Pancreas (tissue), 10 donors: ENCODE measurements at regions not wholly inside any gene's neighbourhood (a gene's known extent, or its start where the extent isn't known, plus 50 kb on each side); places are given as distances from the start of the nearest gene placed in this dataset.

Experiments used
- ATAC-seq, 4 donors: fragments of 200-7000 bp; cut with Tn5 transposase; one replicate each; pipeline versions ENCODE4 v1.8.0 to v1.9.1; 2020; ENCODE audit warnings: mild to moderate bottlenecking in 4 of 4, moderate library complexity in 4 of 4
- DNase-seq, 6 donors: peaks; one replicate each; pipeline ENCODE4 v3.0.0-alpha.2; 2020
- FAIRE-seq: peaks from 2 replicates; lab custom pipeline; 2012; peaks lifted over from hg19 to GRCh38; lab: Jason Lieb, UNC
- H3K27ac ChIP-seq, 4 donors: fragments of 200-600 bp; sonication (generic); 1 replicate in 3 of 4; 2 replicates in 1 of 4; pipeline versions ENCODE4 v1.5.0 to v1.8.0; 2020
- H3K27me3 ChIP-seq, 4 donors: fragments of 200-600 bp; one replicate each; pipeline ENCODE4 v1.8.0; 2021
- H3K36me3 ChIP-seq, 3 donors: fragments of 200-600 bp; sonication (generic) in 1 of 3; one replicate each; pipeline versions ENCODE4 v1.5.0 to v1.8.0; 2020 to 2021
- H3K4me1 ChIP-seq, 3 donors: fragments of 200-600 bp; one replicate each; pipeline ENCODE4 v1.8.0; 2021
- H3K4me3 ChIP-seq, 4 donors: fragments of 200-600 bp; sonication (generic) in 2 of 4; one replicate each; pipeline versions ENCODE4 v1.5.0 to v1.8.0; 2020 to 2021
- H3K9me3 ChIP-seq, 4 donors: fragments of 200-600 bp; one replicate each; pipeline ENCODE4 v1.8.0; 2021
- WGBS, 2 donors: extraction: QIAGEN DNeasy Blood & Tissue Kit; methylation state at CpG; one replicate each; pipeline ENCODE4 v1.1.7; 2013; 5-methylcytosine and 5-hydroxymethylcytosine counted together
- intact Hi-C, 3 donors: fragments of 100-400 bp; cut with DNase I; formaldehyde crosslinking; loops; one replicate each; pipeline versions ENCODE4 v1.11.1 to v1.14.2; 2022
- TF ChIP-seq, protein P1 (sequence below), 4 donors: fragments of 200-600 bp; sonication (generic) in 3 of 4; IDR thresholded peaks; one replicate each; pipeline versions ENCODE4 v1.5.0 to v1.8.0; 2021; ENCODE audit warnings: antibody characterized with exemption in 4 of 4
- donor health status: healthy with polysubstance abuse.
- donor health status: DM: no; HTN: no; CAD: no; lungs with moderate emphysema.
- donor health status: DM: no; HTN: no; CAD: no.
- donor health status: control.
- donor health status: control.
- donor health status: Bipolar disorder and iron deficiency.
- donor health status: DM: yes; HTN: yes; CAD: no.
- donor health status: DM: no; HTN: no; CAD: no.
- donor health status: DM: no; HTN: no; CAD: no.
- donor health status: DM: yes; HTN: yes; CAD: no.

DNA sequence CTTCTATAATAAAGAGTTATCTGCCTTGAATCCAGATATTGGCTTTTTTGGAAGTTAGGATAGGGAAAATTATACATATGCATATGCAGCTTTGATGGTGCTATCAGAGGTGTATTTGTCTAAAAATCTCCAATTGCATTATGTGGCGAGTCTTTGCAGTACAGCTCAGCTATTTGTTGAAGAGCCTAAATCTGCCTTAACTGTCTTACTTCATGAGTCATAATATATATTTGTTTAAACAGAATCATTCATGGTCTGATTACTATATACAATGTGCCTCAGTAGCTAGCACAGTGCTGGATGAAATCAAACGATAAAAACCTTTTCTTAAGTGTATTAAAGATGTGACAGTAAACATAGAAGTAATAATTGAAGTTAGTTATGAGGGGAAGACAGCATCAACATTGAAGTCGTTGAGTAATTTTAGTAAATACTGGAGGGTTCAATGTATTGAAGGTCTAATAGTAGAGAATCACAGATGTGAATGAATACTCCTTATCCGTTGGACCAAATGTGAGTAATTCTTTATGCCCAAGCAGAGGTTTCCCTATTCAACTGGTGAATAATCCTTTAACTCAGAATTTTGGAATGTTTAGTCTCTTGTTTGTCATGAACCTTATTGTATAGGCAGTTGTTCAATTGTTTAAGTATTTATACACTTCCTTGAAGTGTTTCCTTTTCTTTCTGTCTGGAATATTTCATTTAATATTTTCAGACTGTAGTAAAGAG, 74.8 kb upstream of the NAALADL2 start:
- no peak for ATAC-seq
- no peak for DNase-seq
- Histone ChIP-seq H3K27ac (no peak overlapping the region), H3K4me1 (no peaks in the 10 kb centered on the region), H3K27me3 (no peaks in the 10 kb centered on the region), H3K4me3 (no peak overlapping the region), H3K36me3 (no peaks in the 10 kb centered on the region), H3K9me3 (no peaks in the 10 kb centered on the region)
- 73 to 86% methylated on average over 4 of the region's 4 CpGs for WGBS, 2 donors
- intact Hi-C loops = no loop called here
- TF ChIP-seq, protein P1, sequence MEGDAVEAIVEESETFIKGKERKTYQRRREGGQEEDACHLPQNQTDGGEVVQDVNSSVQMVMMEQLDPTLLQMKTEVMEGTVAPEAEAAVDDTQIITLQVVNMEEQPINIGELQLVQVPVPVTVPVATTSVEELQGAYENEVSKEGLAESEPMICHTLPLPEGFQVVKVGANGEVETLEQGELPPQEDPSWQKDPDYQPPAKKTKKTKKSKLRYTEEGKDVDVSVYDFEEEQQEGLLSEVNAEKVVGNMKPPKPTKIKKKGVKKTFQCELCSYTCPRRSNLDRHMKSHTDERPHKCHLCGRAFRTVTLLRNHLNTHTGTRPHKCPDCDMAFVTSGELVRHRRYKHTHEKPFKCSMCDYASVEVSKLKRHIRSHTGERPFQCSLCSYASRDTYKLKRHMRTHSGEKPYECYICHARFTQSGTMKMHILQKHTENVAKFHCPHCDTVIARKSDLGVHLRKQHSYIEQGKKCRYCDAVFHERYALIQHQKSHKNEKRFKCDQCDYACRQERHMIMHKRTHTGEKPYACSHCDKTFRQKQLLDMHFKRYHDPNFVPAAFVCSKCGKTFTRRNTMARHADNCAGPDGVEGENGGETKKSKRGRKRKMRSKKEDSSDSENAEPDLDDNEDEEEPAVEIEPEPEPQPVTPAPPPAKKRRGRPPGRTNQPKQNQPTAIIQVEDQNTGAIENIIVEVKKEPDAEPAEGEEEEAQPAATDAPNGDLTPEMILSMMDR (IDR thresholded peaks at IDR 0.05) = no peak
- FAIRE-seq = no peak

DNA sequence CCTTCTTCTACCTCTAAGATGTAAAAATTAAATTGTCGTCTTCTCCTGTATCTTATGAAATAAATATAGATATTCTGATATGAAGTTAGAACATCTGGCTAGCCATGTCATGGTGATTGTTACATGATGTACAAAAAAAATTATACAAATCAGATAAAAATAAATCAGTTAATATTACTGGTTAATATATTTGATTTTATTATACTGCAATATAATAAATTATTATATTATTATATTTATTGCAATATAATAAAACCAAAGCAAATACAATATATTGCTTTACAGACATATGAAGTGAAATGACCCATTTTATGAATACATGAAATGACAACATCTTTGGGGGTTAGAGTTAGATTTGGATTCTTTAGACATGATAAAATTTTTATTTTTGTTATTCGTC, 72.3 kb upstream of the NAALADL2 start:
- no peak for FAIRE-seq

DNA sequence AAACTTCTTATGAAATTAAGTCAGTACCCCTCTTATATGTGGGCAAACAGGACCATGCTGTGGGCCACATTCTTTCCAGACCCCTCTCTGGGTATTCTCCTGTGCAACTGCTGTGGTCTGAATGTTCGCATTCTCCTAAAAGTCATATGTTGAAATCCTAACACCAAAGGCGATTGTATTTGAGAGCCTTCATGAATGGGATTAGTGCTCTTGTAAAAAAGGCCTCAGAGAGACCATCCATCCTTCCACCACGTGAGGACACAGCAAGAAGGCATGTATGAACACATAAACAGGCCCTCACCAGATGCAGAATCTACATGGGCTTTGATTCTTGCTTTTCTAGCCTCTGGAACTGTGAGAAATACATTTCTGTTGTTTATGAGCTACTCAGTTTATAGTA, 68.0 kb upstream of the NAALADL2 start:
- 80 to 87% methylated on average over 3 of the region's 3 CpGs for WGBS, 2 donors
- intact Hi-C loops = no loop called here

More for the DNA sequence above, 72.3 kb upstream of the NAALADL2 start:
- Histone ChIP-seq H3K4me1 (no peaks in the 10 kb centered on the region), H3K27ac (no peak overlapping the region), H3K9me3 (no peaks in the 10 kb centered on the region), H3K27me3 (no peaks in the 10 kb centered on the region), H3K36me3 (no peaks in the 10 kb centered on the region), H3K4me3 (no peak overlapping the region)
- DNase-seq = no peak
- 87 to 88% methylated on average over 2 of the region's 2 CpGs for WGBS, 2 donors
- ATAC-seq = no peak
- TF ChIP-seq, protein P1 (IDR thresholded peaks at IDR 0.05) = no peak
- intact Hi-C loops = no loop called here

DNA sequence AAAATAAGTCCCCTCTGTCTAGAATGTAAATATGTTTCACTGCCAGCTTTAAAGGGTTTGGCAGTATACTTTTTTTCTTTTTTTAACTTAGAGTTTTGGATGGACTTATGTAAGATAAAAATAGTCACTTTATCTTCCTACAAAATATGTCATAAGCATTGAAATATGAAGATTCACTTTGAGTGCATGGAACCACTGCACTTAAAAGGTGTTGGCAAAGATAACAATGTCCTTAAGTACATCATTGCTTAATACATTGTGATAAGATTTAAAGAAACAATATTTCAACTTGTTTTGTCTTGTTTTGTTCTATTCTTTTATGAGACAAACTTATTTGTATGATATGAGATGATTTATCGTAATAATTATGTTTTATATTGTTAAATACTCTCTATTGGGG, 66.3 kb upstream of the NAALADL2 start:
- FAIRE-seq (no peak), ATAC-seq (no peak), DNase-seq (no peak)
- intact Hi-C loops = no loop called here
- TF ChIP-seq, protein P1 (IDR thresholded peaks at IDR 0.05) = no peak
- H3K4me1 ChIP-seq = no peaks in the 10 kb centered on the region
- no peak overlapping the region for H3K4me3 ChIP-seq
- H3K27me3 ChIP-seq = no peaks in the 10 kb centered on the region
- no peaks in the 10 kb centered on the region for H3K9me3 ChIP-seq
- no peak overlapping the region for H3K27ac ChIP-seq
- no peaks in the 10 kb centered on the region for H3K36me3 ChIP-seq
- WGBS, 2 donors = 63 to 79% methylated on average over 1 of the region's 1 CpG

More for the DNA sequence above, 68.0 kb upstream of the NAALADL2 start:
- H3K36me3 ChIP-seq = no peaks in the 10 kb centered on the region
- no peaks in the 10 kb centered on the region for H3K9me3 ChIP-seq
- H3K27ac ChIP-seq = no peak overlapping the region
- TF ChIP-seq, protein P1 (IDR thresholded peaks at IDR 0.05) = no peak
- DNase-seq (no peak), FAIRE-seq (no peak), ATAC-seq (no peak)
- no peaks in the 10 kb centered on the region for H3K4me1 ChIP-seq
- no peak overlapping the region for H3K4me3 ChIP-seq
- no peaks in the 10 kb centered on the region for H3K27me3 ChIP-seq
